Renal pelvis (tissue), 1 donor: ENCODE measurements at regions not wholly inside any gene's neighbourhood (a gene's known extent, or its start where the extent isn't known, plus 50 kb on each side); places are given as distances from the start of the nearest gene placed in this dataset.
"Not testable (repeated sequence)": the region's sequence is repeated elsewhere in the genome, so short reads cannot be mapped to it uniquely, and the experiment has no call there.

Source experiments
- DNase-seq: peaks from one replicate; pipeline ENCODE4 v3.0.0-alpha.2; 2013

DNA sequence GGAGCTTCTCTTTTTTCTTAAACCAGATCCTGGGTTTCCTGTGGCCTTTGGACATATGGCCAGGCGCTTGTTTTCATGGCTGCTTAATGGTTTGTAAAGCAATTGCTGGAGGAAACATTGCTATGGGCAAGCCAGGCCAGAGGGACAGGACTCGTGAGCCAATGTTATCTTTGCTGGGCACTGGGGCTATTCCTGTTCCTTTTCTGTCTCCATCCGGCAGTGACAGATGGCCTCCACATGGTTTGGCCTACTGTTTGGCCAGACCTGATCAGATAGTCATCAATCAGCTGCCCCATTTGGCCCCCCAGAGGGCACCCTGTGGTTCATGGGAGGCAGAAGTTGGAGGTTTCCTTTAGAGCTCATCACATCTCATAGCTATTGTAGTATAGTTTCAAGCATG lies 326.1 kb upstream of the ROPN1 start:
- DNase-seq: no peak

GRCh38 chr3:124318656-124319055 lies 326.7 kb upstream of the ROPN1 start:
- no peak for DNase-seq

DNA sequence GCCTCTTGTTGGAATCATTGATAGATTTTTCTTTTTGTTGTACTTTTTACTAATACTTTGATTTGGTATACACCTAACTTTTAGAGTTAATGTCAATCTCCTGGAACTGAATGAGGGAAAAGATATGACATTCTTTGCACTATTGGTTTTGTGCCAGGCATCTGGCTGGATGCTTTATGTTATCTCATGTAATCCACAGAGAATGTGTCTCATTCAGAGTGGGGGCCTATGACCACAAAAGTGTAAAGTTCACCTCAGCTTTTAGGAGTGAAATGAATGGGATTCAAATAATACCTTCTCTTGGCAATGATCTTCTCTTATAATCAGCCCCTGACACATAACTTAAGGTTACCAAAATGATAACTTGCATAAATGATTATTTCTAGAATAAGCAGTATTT lies 329.1 kb upstream of the ROPN1 start:
- DNase-seq: no peak

- DNase-seq: no peak
Measured at GRCh38 chr3:124322309-124322880, 330.5 kb upstream of the ROPN1 start.

- DNase-seq: no peak
Measured at GRCh38 chr3:124322966-124323365, 331.0 kb upstream of the ROPN1 start.

DNA sequence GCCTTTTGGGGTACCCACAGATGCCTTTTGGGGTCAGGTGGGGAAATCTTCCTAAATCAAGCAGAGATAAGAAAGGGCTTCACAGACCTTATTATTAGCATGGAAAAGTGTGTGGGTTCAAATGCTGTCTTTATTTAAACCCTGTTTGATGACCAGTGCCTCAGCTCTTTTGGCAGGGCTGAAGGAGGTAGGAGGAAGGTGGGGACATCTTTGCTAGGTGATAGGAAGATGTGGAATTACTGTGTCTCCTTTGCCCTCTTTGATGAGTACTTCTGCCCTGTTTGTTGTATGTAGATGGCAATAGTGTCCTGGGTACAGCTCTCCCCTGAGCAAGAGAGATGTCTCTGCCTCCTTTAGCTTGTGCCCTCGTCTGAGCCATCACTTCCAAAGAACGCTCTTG lies 333.3 kb upstream of the ROPN1 start:
- no peak for DNase-seq

GRCh38 chr3:124329723-124330122 lies 337.8 kb upstream of the ROPN1 start:
- DNase-seq: no peak

DNA sequence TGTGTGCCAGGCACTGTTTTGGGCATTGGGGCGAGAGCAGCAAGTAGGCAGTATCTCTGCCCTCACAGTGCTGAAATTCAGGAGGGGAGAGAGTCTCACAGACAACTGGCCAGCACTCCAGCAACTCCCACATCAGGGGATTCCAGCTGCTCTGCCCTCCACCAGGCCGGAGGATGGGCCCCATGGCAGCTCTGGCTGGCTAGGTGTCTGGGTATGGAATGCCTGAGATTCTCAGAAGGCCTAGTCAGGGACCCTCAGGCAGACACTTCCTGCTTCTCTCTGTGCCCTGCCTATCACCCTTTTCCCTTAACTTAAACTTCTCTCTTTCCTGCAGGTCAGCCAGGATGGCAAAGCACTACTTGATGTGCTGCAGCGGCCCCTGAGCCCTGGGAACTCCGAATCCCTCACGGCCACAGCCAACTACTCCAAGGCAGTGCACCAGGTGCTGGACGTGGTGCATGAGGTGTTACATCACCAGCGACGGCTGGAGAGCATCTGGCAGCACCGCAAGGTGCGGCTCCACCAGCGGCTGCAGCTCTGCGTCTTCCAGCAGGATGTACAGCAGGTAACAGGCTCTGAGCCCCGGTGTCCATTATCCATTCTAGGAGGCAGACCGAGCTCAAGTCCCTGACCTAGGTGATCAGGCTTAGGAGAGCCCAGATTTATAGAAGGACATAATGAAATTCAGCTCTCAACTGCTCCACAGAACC lies 342.2 kb upstream of the ROPN1 start:
- DNase-seq: no peak

DNA sequence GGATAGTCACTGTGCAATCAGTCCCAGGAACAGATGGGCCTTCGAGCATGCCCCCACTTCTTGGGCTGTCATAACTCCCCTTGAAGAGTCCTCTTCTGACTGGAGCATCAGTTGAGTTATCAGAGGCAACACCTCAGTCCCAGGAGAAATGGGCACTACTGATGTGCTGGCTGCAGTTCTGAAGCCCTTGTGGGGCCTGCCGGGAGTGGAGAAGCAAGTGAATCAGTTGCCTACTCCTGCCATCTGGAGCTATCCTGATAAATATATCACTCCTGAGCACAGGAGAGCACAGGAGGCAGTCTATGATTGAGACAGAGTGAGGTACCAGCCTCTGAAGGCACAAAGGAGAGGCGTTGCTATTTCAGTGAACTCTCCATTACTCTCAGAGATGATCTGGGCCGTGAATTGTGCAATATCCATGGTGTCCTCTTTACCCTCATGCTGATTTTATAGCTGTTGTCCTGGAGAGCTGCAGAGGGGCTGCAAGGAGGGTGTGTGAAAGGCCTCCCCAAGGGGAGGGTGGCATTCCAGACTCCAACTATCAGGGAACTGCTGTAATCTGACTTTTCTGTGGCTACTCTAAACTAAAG lies 344.2 kb upstream of the ROPN1 start:
- no peak for DNase-seq

- no peak for DNase-seq
Measured at GRCh38 chr3:124345845-124346244, 353.9 kb upstream of the ROPN1 start.

DNA sequence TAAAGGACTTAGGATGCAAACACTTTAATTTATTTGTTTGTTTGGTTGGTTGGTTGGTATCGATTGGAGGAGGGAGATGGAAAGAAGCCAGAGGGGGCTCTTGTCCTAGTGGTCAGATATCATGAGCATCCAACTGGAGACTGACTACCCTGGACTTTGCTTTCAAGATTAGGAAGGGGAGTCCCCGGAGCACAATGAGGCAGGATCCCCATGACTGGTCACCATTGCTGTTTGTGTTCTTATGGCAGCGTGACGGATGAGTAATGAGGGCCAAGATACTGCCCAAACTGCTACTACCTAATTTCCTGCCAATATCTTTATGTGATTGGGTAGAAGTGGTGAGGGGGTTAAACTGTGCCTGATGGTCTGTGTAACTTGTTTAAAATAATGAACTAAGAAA lies 354.6 kb upstream of the ROPN1 start:
- DNase-seq: no peak

GRCh38 chr3:124347418-124347817 lies 355.5 kb upstream of the ROPN1 start:
- DNase-seq: no peak

GRCh38 chr3:124348555-124348954 lies 356.6 kb upstream of the ROPN1 start:
- DNase-seq: not testable (repeated sequence)

DNA sequence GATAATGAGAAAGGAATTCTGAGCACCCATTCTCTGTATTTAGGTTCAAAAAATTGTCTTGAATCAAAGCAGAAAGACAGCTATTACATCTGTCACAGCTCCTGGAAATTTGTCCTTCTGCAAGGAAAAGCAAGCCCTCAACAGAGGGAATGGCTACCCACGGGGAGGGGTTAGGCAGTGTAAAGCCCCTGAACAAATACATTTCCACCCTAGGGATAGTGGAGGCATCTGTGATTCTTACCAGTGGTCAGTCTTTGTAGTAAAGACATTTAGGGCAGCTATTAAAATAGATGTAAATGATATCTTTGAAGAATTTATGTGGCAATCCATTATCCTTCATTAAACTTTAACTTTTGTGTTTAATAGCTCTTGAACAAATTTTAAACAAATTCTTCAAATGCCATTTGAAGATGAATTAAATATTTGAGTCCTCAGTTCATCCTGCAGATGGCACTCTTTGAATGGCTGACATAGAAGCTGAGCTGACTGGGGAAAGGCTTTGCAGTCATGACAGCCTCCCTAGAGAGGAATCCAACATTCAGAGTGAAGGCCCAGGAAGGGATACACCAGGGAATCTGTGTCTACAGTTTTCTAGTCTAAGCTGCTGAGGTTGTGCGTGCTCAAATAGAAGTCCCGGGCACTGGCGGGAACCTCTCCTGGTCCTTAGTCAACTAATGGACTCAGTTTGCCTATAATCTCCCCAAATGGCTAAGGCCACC lies 359.7 kb upstream of the ROPN1 start:
- peak; percentile 79 for DNase-seq

- DNase-seq: no peak
Measured at GRCh38 chr3:124352149-124352539, 360.2 kb upstream of the ROPN1 start.

- DNase-seq: no peak
Measured at GRCh38 chr3:124353691-124354090, 361.8 kb upstream of the ROPN1 start.

DNA sequence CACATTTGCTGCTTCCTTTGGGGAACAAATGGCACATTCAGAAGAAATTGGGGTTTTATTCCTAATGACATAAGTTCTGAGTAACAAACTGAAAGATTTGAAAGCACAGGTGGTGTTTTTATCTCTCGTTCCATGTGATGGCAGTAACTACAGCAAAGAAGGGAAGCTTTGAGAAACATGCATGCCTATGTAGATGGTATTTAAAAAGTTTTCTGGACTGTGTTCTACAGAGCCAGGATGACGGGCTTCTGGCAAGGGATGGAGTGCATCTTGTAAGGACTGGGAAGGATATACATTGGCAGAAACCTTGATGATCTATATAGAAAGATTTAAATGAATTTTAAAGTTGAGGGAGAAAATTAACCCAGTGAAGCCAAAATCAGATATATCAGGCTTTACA lies 362.2 kb upstream of the ROPN1 start:
- no peak for DNase-seq

- DNase-seq: no peak
Measured at GRCh38 chr3:124358156-124358555, 366.2 kb upstream of the ROPN1 start.

DNA sequence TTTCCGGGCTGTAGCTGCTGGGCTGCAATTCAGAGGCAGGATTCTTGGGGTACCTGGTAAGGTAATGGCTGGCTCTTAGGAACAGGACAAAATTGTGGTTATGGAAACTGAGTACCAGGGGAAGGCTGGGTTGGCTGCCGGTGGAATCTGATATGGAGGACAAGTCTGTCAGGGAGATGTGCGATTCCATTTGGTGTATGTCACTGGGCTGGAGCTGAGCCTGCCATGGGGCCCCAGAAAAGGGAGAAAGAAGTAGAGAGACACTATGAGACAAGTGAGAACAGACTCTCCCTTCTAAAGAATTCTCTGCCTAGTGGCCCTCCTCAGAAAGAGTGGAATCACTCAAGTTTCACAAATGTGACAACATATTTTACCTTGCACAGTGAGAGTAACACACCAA lies 368.2 kb upstream of the ROPN1 start:
- DNase-seq: no peak

- DNase-seq: no peak
Measured at GRCh38 chr3:124360563-124360962, 368.6 kb upstream of the ROPN1 start.

DNA sequence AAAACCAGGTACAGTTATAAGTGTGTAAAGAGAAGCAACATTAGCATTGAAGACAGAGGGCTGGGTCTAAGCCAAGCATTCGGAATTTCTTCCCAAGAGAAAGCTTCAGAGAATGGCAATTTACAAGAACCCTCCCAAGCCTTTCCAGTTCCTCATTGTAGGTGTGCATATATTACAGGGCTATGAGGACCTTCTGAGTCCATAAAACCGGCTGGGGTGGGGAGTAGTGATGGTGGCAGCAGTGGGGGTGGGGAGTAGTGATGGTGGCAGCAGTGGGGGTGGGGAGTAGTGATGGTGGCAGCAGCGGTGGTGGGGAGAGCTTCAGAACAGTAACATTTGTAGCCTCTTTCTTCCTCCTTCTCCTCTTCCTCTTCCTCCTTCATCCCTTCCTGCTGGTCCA lies 368.7 kb upstream of the UMPS start:
- DNase-seq: no peak

DNA sequence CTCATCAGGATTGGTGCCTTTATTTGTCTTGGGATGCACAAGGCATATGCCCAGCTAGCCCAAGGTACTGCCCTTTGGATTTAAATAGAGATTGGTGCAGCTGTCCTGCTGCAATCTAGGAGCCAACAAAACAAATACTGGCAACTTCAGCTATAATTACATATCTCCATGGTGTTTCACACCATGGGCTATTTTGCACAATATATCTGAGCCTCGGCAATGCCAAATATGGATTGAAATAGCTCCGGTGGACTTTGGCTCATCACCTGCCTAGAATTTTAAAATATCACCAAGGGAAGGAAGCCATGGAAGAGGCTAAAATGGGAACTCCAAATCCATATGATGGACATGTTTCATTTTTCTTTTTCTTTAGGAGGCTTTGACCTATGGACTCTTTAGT lies 367.8 kb upstream of the UMPS start:
- DNase-seq: no peak

DNA sequence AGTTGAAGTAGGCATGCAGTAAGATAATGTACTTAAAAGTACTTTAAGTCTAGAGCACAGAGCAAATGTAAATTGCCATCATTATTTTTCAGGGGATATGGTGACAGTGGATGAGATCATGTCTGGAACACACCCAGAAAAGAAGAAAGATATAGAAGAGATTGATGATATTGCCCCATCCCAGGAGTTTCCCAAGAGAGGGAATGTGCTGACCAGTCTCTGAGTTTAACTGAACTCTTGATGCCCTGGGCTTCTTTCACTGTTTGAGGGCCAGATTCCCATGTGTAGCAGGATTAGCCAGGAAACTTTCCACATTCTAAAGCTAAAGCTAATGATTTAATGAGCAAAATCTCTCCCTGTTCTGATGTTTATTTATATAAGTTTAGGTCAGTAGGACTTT lies 366.8 kb upstream of the UMPS start:
- DNase-seq: peak; percentile 63
